ENCODE measurements at regions not wholly inside any gene's neighbourhood (a gene's known extent, or its start where the extent isn't known, plus 50 kb on each side); places are given as distances from the start of the nearest gene placed in this dataset.

- TF ChIP-seq CTCF (IDR thresholded peaks at IDR 0.05) (no peak), POLR2A (IDR thresholded peaks at IDR 0.05; ENCODE audit: low read depth) (no peak)
Measured at GRCh38 chr9:30997291-30997690, 1387.2 kb upstream of the ACO1 start.

All from esophagus muscularis mucosa (tissue), 3 donors.